Adipocyte (in vitro differentiated cells): ENCODE measurements at regions not wholly inside any gene's neighbourhood (a gene's known extent, or its start where the extent isn't known, plus 50 kb on each side); places are given as distances from the start of the nearest gene placed in this dataset.
"Not testable (repeated sequence)": the region's sequence is repeated elsewhere in the genome, so short reads cannot be mapped to it uniquely, and the experiment has no call there.

Experiments used
- DNase-seq: peaks from one replicate; pipeline ENCODE4 v3.0.0-alpha.2; 2015; ENCODE audit warnings: low read depth
- H3K27me3 ChIP-seq: replicated peaks from 2 replicates; pipeline ENCODE4 v1.7.0; 2013; ENCODE audit warnings: mild to moderate bottlenecking, low read length, moderate library complexity; ENCODE audit not compliant: control insufficient read depth, insufficient read depth
- H3K36me3 ChIP-seq: 2 replicates; pipeline ENCODE4 v1.7.0; 2013; ENCODE audit warnings: low read length, mild to moderate bottlenecking, moderate library complexity; ENCODE audit not compliant: control insufficient read depth, insufficient read depth, severe bottlenecking
- H3K4me1 ChIP-seq: 2 replicates; pipeline ENCODE4 v1.7.0; 2013; ENCODE audit warnings: mild to moderate bottlenecking, low read length, moderate library complexity; ENCODE audit not compliant: control insufficient read depth, insufficient read depth
- H3K4me3 ChIP-seq: 2 replicates; pipeline ENCODE4 v1.7.0; 2013; ENCODE audit warnings: mild to moderate bottlenecking, low read length, moderate library complexity
- H3K9ac ChIP-seq: 2 replicates; pipeline ENCODE4 v1.7.0; 2013; ENCODE audit warnings: mild to moderate bottlenecking, low read length, moderate library complexity
- H3K9me3 ChIP-seq: 2 replicates; pipeline ENCODE4 v1.7.0; 2013; ENCODE audit warnings: mild to moderate bottlenecking, low read length, moderate library complexity; ENCODE audit not compliant: control insufficient read depth

GRCh38 chr15:83335542-83335941 lies 51.1 kb upstream of the BNC1 start:
- DNase-seq, H3K4me1 ChIP-seq, H3K9ac ChIP-seq, H3K4me3 ChIP-seq, H3K36me3 ChIP-seq, H3K9me3 ChIP-seq, H3K27me3 ChIP-seq: not testable (repeated sequence)

DNA sequence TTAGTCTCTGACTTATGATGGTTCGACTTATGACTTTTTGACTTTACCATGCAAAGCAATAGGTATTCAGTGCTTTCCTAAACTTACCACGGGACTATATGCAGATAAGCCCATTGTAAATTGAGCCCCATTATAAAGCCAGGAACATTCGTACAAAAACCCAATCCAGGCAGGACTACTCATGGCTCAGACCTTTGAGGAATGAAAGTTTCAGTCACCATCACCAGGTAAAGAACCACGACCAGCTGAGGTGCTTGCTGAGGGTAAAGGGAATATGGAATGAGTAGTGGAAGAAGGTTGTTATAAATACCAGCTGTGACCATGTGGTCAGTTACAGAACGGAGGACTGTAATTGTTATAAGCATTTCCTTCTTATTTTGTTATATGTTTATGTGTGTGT lies 54.9 kb upstream of the BNC1 start:
- DNase-seq, result no peak

DNA sequence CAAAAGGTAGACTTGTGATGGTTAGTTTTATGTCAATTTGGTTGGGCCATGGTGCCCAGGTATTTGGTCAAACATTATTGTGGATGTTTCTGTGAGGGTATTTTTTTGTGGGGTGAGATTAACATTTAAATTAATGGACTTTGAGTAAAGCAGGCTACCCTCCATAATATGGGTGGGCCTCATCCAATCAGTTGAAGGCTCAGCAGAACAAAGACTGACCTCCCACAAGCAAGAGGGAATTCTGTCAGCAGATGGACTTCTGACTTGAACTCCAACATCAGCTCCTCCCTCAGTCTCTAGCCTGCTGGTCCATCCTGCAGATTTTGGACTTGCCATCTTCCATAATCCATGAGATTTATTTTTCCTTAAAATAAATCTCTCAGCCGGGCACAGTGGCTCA lies 55.6 kb upstream of the BNC1 start:
- Histone ChIP-seq H3K27me3 (peaks cover 17% of the 10 kb centered on the region), H3K9me3 (no peaks in the 10 kb centered on the region), H3K36me3 (no peaks in the 10 kb centered on the region), H3K4me1 (no peaks in the 10 kb centered on the region), H3K9ac (no peak overlapping the region), H3K4me3 (no peak overlapping the region)
- no peak for DNase-seq

More for the DNA sequence above, 54.9 kb upstream of the BNC1 start:
- Histone ChIP-seq H3K9ac (no peak overlapping the region), H3K9me3 (no peaks in the 10 kb centered on the region), H3K27me3 (peaks cover 15% of the 10 kb centered on the region), H3K36me3 (no peaks in the 10 kb centered on the region), H3K4me3 (no peak overlapping the region), H3K4me1 (no peaks in the 10 kb centered on the region)

GRCh38 chr15:83346342-83346741 lies 61.9 kb upstream of the BNC1 start:
- DNase-seq, result no peak
- no peaks in the 10 kb centered on the region for H3K9me3 ChIP-seq
- H3K4me3 ChIP-seq, result no peak overlapping the region
- no peaks in the 10 kb centered on the region for H3K36me3 ChIP-seq
- no peaks in the 10 kb centered on the region for H3K4me1 ChIP-seq
- H3K27me3 ChIP-seq, result peaks cover 39% of the 10 kb centered on the region
- no peak overlapping the region for H3K9ac ChIP-seq

DNA sequence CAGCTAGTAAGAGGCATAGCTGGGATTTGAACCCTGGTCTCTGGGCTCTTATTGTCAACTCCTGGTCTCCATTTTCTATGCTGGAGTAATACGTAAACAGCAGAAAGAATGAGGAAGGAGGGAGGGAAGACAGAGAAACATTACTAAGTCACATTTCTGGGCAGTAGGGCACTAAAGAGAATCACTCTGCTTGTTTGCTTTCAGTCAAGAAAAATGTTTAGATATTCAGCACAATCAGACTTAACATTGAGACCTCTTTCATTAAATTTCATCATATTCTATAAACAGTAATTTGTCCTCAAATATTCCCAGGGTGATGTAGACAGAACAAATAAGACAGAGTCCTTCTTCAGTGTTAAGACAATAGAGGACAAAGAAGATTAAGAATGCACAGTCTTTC lies 67.7 kb upstream of the BNC1 start:
- no peak overlapping the region for H3K4me3 ChIP-seq
- DNase-seq, result peak; percentile 19
- no peaks in the 10 kb centered on the region for H3K4me1 ChIP-seq
- H3K27me3 ChIP-seq, result peaks cover 15% of the 10 kb centered on the region
- H3K9me3 ChIP-seq, result no peaks in the 10 kb centered on the region
- H3K36me3 ChIP-seq, result no peaks in the 10 kb centered on the region
- H3K9ac ChIP-seq, result no peak overlapping the region

- no peaks in the 10 kb centered on the region for H3K4me1 ChIP-seq
- no peak overlapping the region for H3K9ac ChIP-seq
- peak; percentile 14 for DNase-seq
Observed at GRCh38 chr15:83356501-83357399, 72.3 kb upstream of the BNC1 start.

DNA sequence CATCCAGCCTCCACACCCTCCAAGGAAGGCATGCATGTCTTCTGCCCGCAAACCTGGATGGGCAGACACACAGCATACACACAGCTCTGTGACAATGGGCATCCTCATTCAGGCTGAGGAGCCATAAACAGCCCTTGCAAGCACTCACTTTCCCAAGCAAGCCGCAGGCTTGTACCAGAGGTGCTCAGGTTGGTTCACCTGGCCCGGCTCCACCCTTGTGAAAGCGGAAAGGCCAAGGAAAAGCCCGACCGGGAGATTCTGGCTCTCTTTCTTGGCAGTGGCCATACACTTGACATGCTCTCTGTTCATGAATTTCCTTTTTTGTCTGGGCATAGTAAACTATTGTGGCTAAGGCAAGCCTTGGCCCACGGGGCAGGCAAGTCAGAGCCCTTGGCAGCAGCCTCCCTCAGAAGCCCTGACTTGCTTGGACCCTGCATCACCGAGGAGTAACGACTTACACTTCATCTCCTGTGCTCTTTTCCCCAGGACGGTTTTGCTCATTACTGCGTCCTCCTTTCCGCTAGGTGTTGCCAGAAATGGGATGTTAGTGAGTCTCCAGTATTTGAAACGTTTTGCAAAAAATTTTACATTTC lies 74.6 kb upstream of the BNC1 start:
- Histone ChIP-seq H3K9ac (no peak overlapping the region), H3K36me3 (no peaks in the 10 kb centered on the region), H3K27me3 (peaks cover 17% of the 10 kb centered on the region), H3K4me1 (no peaks in the 10 kb centered on the region), H3K9me3 (no peaks in the 10 kb centered on the region), H3K4me3 (no peak overlapping the region)
- no peak for DNase-seq

More at GRCh38 chr15:83356501-83357399, 72.3 kb upstream of the BNC1 start:
- Histone ChIP-seq H3K36me3 (no peaks in the 10 kb centered on the region), H3K9me3 (no peaks in the 10 kb centered on the region), H3K4me3 (no peak overlapping the region), H3K27me3 (peaks cover 14% of the 10 kb centered on the region)

DNA sequence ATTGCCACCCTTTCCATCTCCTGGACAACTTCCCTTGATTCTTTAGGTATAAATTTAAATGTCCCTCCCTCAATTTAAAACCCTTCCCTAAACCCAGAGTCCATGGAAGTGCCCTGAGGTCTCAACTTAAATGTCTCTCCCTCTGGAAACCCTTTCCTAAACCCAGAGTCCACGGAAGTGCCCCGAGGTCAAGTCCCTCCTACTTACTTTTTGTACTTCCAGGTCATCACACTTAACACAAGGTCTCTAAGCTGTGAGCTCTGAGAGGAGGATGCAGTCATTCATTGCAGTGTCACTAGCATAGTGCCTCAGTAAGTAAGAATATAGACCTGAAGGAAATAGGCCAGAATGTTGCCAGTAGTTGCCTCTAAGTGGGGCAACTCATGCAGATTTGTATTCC lies 78.2 kb upstream of the BNC1 start:
- Histone ChIP-seq H3K4me3 (no peak overlapping the region), H3K9ac (no peak overlapping the region), H3K36me3 (no peaks in the 10 kb centered on the region), H3K4me1 (peaks cover 7% of the 10 kb centered on the region), H3K9me3 (no peaks in the 10 kb centered on the region), H3K27me3 (peaks cover 17% of the 10 kb centered on the region)
- no peak for DNase-seq

- no peak for DNase-seq
- Histone ChIP-seq H3K4me3 (peak overlapping the region; percentile 80), H3K9ac (peak overlapping the region; percentile 56), H3K27me3 (peaks cover 10% of the 10 kb centered on the region), H3K36me3 (no peaks in the 10 kb centered on the region), H3K4me1 (peaks cover 7% of the 10 kb centered on the region), H3K9me3 (no peaks in the 10 kb centered on the region)
Observed at GRCh38 chr15:83364501-83364900, 80.0 kb upstream of the BNC1 start.

DNA sequence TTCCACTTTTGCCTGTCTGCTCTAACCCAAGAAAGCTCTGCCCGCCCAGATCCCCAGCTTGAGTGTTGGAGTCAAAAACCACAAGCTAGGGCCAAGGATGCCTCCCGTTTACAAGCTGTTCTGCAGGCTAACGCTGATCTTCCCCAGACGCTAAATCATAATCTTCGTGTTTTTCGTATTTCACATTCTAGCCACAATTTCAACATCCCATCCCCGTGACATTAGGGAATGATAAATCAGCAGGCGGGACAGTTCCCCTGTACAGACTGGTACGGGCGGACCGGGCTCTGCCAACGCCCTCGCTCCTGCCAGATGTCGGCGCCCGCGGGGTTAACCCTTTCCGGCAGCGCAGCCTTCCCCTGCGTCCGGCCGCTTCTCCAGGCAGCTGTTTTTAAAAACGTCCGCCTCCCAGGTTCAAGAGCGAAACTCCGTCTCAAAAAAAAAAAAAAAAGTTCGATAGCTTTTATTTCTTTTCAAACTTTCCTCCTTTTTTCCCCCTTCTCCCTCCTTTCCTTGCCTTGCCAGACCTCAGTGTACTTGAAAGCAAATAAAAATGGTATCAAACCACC lies 81.0 kb upstream of the BNC1 start:
- Histone ChIP-seq H3K36me3 (no peaks in the 10 kb centered on the region), H3K4me1 (peaks cover 7% of the 10 kb centered on the region), H3K27me3 (peaks cover 10% of the 10 kb centered on the region), H3K9me3 (no peaks in the 10 kb centered on the region), H3K4me3 (peak overlapping the region; percentile 80), H3K9ac (peak overlapping the region; percentile 56)
- peak; percentile 85 for DNase-seq

- H3K4me1 ChIP-seq, result no peaks in the 10 kb centered on the region
- H3K36me3 ChIP-seq, result no peaks in the 10 kb centered on the region
- DNase-seq, result no peak
- no peak overlapping the region for H3K4me3 ChIP-seq
- no peaks in the 10 kb centered on the region for H3K9me3 ChIP-seq
- H3K9ac ChIP-seq, result no peak overlapping the region
- peaks cover 52% of the 10 kb centered on the region for H3K27me3 ChIP-seq
Observed at GRCh38 chr15:83372434-83372891, 74.7 kb upstream of the SH3GL3 start.
